ENCODE measurements at regions not wholly inside any gene's neighbourhood (a gene's known extent, or its start where the extent isn't known, plus 50 kb on each side); places are given as distances from the start of the nearest gene placed in this dataset.

DNA sequence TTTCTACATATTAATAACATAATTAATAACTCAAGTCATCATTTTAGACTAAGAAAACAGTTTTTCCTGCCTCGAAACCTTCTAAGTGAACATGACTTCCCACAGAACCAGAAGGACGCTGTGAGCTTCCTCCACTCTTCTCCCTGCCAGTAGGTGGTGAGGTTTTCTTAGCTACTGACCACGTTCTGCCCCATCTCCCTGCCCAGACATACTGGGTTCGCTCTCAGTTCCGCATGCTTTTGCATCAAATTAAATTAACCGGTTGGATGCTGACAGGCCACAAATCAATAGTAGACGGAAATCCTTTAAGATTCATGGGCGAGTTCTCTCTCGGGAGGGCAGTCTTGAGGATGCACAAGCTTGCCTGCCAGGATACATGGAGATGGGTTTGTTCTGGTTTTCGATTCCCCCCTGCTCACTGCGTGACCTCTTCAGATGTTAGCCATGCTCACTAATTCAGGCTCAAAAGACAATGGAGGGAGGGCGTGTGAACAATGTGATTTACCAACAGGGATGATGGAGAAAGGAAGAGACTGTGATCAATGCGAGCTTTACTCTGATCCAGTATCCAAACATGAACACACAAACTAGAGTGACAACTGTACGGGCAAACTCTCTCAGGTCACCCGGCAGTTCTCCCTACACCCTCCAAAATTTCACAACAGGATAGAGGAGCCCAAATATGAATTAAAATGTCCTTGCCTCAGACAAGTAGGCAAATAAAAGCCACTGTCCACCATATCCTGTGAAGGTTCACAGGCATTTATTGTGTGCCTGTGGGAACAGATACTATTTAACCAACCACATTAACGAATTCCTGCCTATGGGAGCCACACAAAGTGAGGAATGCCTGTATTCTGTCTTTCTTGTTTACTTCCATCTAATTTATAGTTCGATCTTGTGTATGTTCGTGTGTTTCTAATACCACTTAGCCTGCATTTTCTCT, 375.7 kb downstream of the EIPR1 start:
- H3K4me1 Mint-ChIP-seq: peaks cover 12% of the 10 kb centered on the region
- Histone ChIP-seq H3K36me3 (no peaks in the 10 kb centered on the region), H3K4me3 (no peak overlapping the region), H3K27ac (no peak overlapping the region), H4K20me1 (ENCODE audit: low read depth) (no peaks in the 10 kb centered on the region), H3K79me2 (ENCODE audit: low read depth) (no peaks in the 10 kb centered on the region), H3K9me3 (ENCODE audit: low read depth) (no peaks in the 10 kb centered on the region), H3K4me1 (no peaks in the 10 kb centered on the region), H2AFZ (replicated peaks) (no peak overlapping the region), H3K9ac (no peak overlapping the region), H3K4me2 (no peak overlapping the region), H3K27me3 (no peaks in the 10 kb centered on the region), H3F3A (ENCODE audit: low read depth) (no peaks in the 10 kb centered on the region)
- no peak overlapping the region for H3K27ac Mint-ChIP-seq
- H3K27me3 Mint-ChIP-seq (ENCODE audit: insufficient read depth, low read depth): peaks cover 3% of the 10 kb centered on the region
- no peaks in the 10 kb centered on the region for H3K9me3 Mint-ChIP-seq
- TF ChIP-seq EZH2 (IDR thresholded peaks at IDR 0.05) (no peak), EZH2phosphoT487 (IDR thresholded peaks at IDR 0.05) (no peak)
- TF ChIP-seq, protein P1, sequence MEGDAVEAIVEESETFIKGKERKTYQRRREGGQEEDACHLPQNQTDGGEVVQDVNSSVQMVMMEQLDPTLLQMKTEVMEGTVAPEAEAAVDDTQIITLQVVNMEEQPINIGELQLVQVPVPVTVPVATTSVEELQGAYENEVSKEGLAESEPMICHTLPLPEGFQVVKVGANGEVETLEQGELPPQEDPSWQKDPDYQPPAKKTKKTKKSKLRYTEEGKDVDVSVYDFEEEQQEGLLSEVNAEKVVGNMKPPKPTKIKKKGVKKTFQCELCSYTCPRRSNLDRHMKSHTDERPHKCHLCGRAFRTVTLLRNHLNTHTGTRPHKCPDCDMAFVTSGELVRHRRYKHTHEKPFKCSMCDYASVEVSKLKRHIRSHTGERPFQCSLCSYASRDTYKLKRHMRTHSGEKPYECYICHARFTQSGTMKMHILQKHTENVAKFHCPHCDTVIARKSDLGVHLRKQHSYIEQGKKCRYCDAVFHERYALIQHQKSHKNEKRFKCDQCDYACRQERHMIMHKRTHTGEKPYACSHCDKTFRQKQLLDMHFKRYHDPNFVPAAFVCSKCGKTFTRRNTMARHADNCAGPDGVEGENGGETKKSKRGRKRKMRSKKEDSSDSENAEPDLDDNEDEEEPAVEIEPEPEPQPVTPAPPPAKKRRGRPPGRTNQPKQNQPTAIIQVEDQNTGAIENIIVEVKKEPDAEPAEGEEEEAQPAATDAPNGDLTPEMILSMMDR (IDR thresholded peaks at IDR 0.05): peak; percentile 16
- peak; percentile 21 for DNase-seq (ENCODE audit: low spot score)
- no peak overlapping the region for H3K4me3 Mint-ChIP-seq
- H3K36me3 Mint-ChIP-seq: no peaks in the 10 kb centered on the region

DNA sequence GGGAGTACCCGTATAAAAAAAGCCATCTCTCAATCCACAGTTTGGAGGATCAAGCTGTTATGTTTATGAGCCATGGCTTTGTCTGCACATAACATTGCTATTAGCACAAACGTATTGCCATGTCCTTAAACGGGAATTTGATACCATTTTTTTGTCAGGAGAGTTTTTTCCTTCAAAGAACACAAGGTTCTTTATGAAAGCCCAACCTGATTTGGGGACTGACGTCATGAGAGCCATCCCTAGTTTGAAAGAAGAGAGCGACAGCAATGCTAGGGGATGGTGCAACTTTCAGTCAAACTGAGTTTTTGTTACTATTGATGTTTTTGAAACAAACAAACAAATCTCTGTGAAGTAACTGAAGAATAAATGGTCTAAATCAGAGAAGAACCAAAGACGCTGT, 376.6 kb downstream of the EIPR1 start:
- no peak overlapping the region for H3K27ac Mint-ChIP-seq
- Histone ChIP-seq H3K4me3 (no peak overlapping the region), H3K9me3 (ENCODE audit: low read depth) (no peaks in the 10 kb centered on the region), H3K27me3 (no peaks in the 10 kb centered on the region), H3K36me3 (no peaks in the 10 kb centered on the region), H3F3A (ENCODE audit: low read depth) (no peaks in the 10 kb centered on the region), H2AFZ (replicated peaks) (no peak overlapping the region), H3K4me1 (no peaks in the 10 kb centered on the region), H3K9ac (no peak overlapping the region), H3K79me2 (ENCODE audit: low read depth) (no peaks in the 10 kb centered on the region), H3K4me2 (no peak overlapping the region), H3K27ac (no peak overlapping the region), H4K20me1 (ENCODE audit: low read depth) (no peaks in the 10 kb centered on the region)
- H3K36me3 Mint-ChIP-seq: no peaks in the 10 kb centered on the region
- no peaks in the 10 kb centered on the region for H3K9me3 Mint-ChIP-seq
- peaks cover 12% of the 10 kb centered on the region for H3K4me1 Mint-ChIP-seq
- H3K27me3 Mint-ChIP-seq (ENCODE audit: insufficient read depth, low read depth): peaks cover 3% of the 10 kb centered on the region
- no peak overlapping the region for H3K4me3 Mint-ChIP-seq
- TF ChIP-seq EZH2phosphoT487 (IDR thresholded peaks at IDR 0.05) (no peak), EZH2 (IDR thresholded peaks at IDR 0.05) (no peak)
- TF ChIP-seq, protein P1 (IDR thresholded peaks at IDR 0.05): no peak
- DNase-seq (ENCODE audit: low spot score): no peak

DNA sequence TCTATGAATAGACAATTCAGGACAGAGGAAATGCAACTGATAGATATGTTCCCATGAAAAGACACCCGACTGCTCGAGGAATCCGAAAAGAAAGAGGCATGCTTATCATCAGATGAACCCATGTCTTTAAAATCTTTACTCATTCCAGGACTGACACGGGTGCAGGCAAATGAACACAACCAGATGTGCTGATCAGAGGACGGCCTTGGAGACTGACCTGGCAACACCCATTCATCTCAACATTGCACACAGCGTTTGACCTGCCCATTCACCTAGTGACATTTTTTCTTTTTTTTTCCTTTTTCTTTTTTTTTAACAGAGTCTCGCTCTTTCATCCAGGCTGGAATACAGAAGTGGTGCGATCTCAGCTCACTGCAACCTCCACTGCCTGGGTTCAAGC, 377.5 kb downstream of the EIPR1 start:
- Mint-ChIP-seq H3K4me1 (peaks cover 12% of the 10 kb centered on the region), H3K27me3 (ENCODE audit: insufficient read depth, low read depth) (peaks cover 3% of the 10 kb centered on the region), H3K36me3 (no peaks in the 10 kb centered on the region), H3K4me3 (no peak overlapping the region), H3K9me3 (no peaks in the 10 kb centered on the region), H3K27ac (no peak overlapping the region)
- Histone ChIP-seq H3K79me2 (ENCODE audit: low read depth) (no peaks in the 10 kb centered on the region), H3K9me3 (ENCODE audit: low read depth) (no peaks in the 10 kb centered on the region), H3K4me2 (no peak overlapping the region), H3K27me3 (no peaks in the 10 kb centered on the region), H2AFZ (replicated peaks) (no peak overlapping the region), H4K20me1 (ENCODE audit: low read depth) (no peaks in the 10 kb centered on the region), H3K9ac (no peak overlapping the region), H3F3A (ENCODE audit: low read depth) (no peaks in the 10 kb centered on the region), H3K27ac (no peak overlapping the region), H3K4me1 (no peaks in the 10 kb centered on the region), H3K4me3 (no peak overlapping the region), H3K36me3 (no peaks in the 10 kb centered on the region)
- DNase-seq (ENCODE audit: low spot score): no peak
- TF ChIP-seq EZH2 (IDR thresholded peaks at IDR 0.05) (no peak), EZH2phosphoT487 (IDR thresholded peaks at IDR 0.05) (no peak)
- TF ChIP-seq, protein P1 (IDR thresholded peaks at IDR 0.05): no peak
